Prostate gland (tissue), 2 donors: ENCODE measurements at regions not wholly inside any gene's neighbourhood (a gene's known extent, or its start where the extent isn't known, plus 50 kb on each side); places are given as distances from the start of the nearest gene placed in this dataset.

Experiments used
- POLR2AphosphoS5 ChIP-seq: sonication (generic); formaldehyde crosslinking; IDR thresholded peaks from one replicate; pipeline ENCODE4 v1.6.1; 2017; ENCODE audit warnings: antibody characterized with exemption
- TF ChIP-seq, protein P1 (sequence below), 4 experiments: fragments of 200-600 bp in 2 of 4; fragments of 450-650 bp in 2 of 4; sonication (generic) in 2 of 4; IDR thresholded peaks; 1 replicate in 3 of 4; 2 replicates in 1 of 4; pipeline ENCODE4 v1.5.1; 2016 to 2019; ENCODE audit warnings: antibody characterized with exemption in 4 of 4, mild to moderate bottlenecking in 2 of 4, moderate library complexity in 2 of 4

DNA sequence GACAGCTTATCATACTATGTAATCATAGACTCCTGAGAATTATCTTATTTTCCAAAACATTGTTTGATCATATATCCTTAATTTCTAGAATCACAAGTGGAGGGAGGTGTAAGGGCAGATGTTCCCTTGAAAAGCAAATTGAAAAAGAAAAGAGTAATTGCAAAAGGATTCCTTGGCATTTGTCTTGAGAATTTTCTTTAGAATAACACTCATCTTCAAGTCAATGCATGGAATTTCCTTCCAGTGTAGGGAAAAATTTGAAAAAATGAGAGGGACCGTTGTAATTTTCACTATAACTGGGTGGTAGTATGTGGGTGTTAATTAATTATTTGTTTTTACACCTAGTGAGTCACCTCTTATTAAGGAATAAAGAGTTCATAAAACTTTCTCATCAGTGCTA is 724.6 kb upstream of the ADAMTS5 start:
- TF ChIP-seq, protein P1, sequence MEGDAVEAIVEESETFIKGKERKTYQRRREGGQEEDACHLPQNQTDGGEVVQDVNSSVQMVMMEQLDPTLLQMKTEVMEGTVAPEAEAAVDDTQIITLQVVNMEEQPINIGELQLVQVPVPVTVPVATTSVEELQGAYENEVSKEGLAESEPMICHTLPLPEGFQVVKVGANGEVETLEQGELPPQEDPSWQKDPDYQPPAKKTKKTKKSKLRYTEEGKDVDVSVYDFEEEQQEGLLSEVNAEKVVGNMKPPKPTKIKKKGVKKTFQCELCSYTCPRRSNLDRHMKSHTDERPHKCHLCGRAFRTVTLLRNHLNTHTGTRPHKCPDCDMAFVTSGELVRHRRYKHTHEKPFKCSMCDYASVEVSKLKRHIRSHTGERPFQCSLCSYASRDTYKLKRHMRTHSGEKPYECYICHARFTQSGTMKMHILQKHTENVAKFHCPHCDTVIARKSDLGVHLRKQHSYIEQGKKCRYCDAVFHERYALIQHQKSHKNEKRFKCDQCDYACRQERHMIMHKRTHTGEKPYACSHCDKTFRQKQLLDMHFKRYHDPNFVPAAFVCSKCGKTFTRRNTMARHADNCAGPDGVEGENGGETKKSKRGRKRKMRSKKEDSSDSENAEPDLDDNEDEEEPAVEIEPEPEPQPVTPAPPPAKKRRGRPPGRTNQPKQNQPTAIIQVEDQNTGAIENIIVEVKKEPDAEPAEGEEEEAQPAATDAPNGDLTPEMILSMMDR (IDR thresholded peaks at IDR 0.05), result no peak
- no peak for TF ChIP-seq POLR2AphosphoS5
